ENCODE measurements at regions not wholly inside any gene's neighbourhood (a gene's known extent, or its start where the extent isn't known, plus 50 kb on each side); places are given as distances from the start of the nearest gene placed in this dataset.

- H3K36me3 Mint-ChIP-seq (ENCODE audit: low read depth, unreplicated experiment) = no peaks in the 10 kb centered on the region
- no peak for DNase-seq (ENCODE audit: low spot score)
- peaks cover 5% of the 10 kb centered on the region for H3K27me3 Mint-ChIP-seq (ENCODE audit: unreplicated experiment)
- no peaks in the 10 kb centered on the region for H3K9me3 Mint-ChIP-seq (ENCODE audit: unreplicated experiment)
- no peak overlapping the region for H3K27ac Mint-ChIP-seq (ENCODE audit: unreplicated experiment)
- no peak overlapping the region for H3K4me3 Mint-ChIP-seq (ENCODE audit: unreplicated experiment)
- peaks cover 10% of the 10 kb centered on the region for H3K4me1 Mint-ChIP-seq (ENCODE audit: unreplicated experiment)
- TF ChIP-seq, protein P1, sequence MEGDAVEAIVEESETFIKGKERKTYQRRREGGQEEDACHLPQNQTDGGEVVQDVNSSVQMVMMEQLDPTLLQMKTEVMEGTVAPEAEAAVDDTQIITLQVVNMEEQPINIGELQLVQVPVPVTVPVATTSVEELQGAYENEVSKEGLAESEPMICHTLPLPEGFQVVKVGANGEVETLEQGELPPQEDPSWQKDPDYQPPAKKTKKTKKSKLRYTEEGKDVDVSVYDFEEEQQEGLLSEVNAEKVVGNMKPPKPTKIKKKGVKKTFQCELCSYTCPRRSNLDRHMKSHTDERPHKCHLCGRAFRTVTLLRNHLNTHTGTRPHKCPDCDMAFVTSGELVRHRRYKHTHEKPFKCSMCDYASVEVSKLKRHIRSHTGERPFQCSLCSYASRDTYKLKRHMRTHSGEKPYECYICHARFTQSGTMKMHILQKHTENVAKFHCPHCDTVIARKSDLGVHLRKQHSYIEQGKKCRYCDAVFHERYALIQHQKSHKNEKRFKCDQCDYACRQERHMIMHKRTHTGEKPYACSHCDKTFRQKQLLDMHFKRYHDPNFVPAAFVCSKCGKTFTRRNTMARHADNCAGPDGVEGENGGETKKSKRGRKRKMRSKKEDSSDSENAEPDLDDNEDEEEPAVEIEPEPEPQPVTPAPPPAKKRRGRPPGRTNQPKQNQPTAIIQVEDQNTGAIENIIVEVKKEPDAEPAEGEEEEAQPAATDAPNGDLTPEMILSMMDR (IDR thresholded peaks at IDR 0.05; ENCODE audit: unreplicated experiment) = no peak
Observed at GRCh38 chr20:22499515-22500166, 84.7 kb downstream of the FOXA2 start.

- no peaks in the 10 kb centered on the region for H3K9me3 Mint-ChIP-seq (ENCODE audit: unreplicated experiment)
- no peaks in the 10 kb centered on the region for H3K4me1 Mint-ChIP-seq (ENCODE audit: unreplicated experiment)
- no peak overlapping the region for H3K4me3 Mint-ChIP-seq (ENCODE audit: unreplicated experiment)
- TF ChIP-seq, protein P1 (IDR thresholded peaks at IDR 0.05; ENCODE audit: unreplicated experiment) = no peak
- no peak overlapping the region for H3K27ac Mint-ChIP-seq (ENCODE audit: unreplicated experiment)
- DNase-seq (ENCODE audit: low spot score) = no peak
- peaks cover 1% of the 10 kb centered on the region for H3K27me3 Mint-ChIP-seq (ENCODE audit: unreplicated experiment)
- no peaks in the 10 kb centered on the region for H3K36me3 Mint-ChIP-seq (ENCODE audit: low read depth, unreplicated experiment)
Observed at GRCh38 chr20:22496817-22497216, 87.6 kb downstream of the FOXA2 start.

- no peak for DNase-seq (ENCODE audit: low spot score)
- H3K27me3 Mint-ChIP-seq (ENCODE audit: unreplicated experiment) = peaks cover 1% of the 10 kb centered on the region
- no peak overlapping the region for H3K4me3 Mint-ChIP-seq (ENCODE audit: unreplicated experiment)
- H3K4me1 Mint-ChIP-seq (ENCODE audit: unreplicated experiment) = no peaks in the 10 kb centered on the region
- TF ChIP-seq, protein P1 (IDR thresholded peaks at IDR 0.05; ENCODE audit: unreplicated experiment) = no peak
- no peak overlapping the region for H3K27ac Mint-ChIP-seq (ENCODE audit: unreplicated experiment)
- H3K36me3 Mint-ChIP-seq (ENCODE audit: low read depth, unreplicated experiment) = no peaks in the 10 kb centered on the region
- H3K9me3 Mint-ChIP-seq (ENCODE audit: unreplicated experiment) = no peaks in the 10 kb centered on the region
Observed at GRCh38 chr20:22495789-22496188, 88.6 kb downstream of the FOXA2 start.

GRCh38 chr20:22495172-22495571, 89.2 kb downstream of the FOXA2 start:
- H3K27me3 Mint-ChIP-seq (ENCODE audit: unreplicated experiment) = peaks cover 1% of the 10 kb centered on the region
- no peak for DNase-seq (ENCODE audit: low spot score)
- no peak overlapping the region for H3K4me3 Mint-ChIP-seq (ENCODE audit: unreplicated experiment)
- no peaks in the 10 kb centered on the region for H3K9me3 Mint-ChIP-seq (ENCODE audit: unreplicated experiment)
- H3K4me1 Mint-ChIP-seq (ENCODE audit: unreplicated experiment) = no peaks in the 10 kb centered on the region
- no peak overlapping the region for H3K27ac Mint-ChIP-seq (ENCODE audit: unreplicated experiment)
- TF ChIP-seq, protein P1 (IDR thresholded peaks at IDR 0.05; ENCODE audit: unreplicated experiment) = no peak
- no peaks in the 10 kb centered on the region for H3K36me3 Mint-ChIP-seq (ENCODE audit: low read depth, unreplicated experiment)

GRCh38 chr20:22492497-22492896, 91.9 kb downstream of the FOXA2 start:
- peaks cover 1% of the 10 kb centered on the region for H3K27me3 Mint-ChIP-seq (ENCODE audit: unreplicated experiment)
- TF ChIP-seq, protein P1 (IDR thresholded peaks at IDR 0.05; ENCODE audit: unreplicated experiment) = no peak
- H3K4me1 Mint-ChIP-seq (ENCODE audit: unreplicated experiment) = no peaks in the 10 kb centered on the region
- H3K9me3 Mint-ChIP-seq (ENCODE audit: unreplicated experiment) = no peaks in the 10 kb centered on the region
- H3K27ac Mint-ChIP-seq (ENCODE audit: unreplicated experiment) = no peak overlapping the region
- H3K36me3 Mint-ChIP-seq (ENCODE audit: low read depth, unreplicated experiment) = no peaks in the 10 kb centered on the region
- no peak overlapping the region for H3K4me3 Mint-ChIP-seq (ENCODE audit: unreplicated experiment)
- no peak for DNase-seq (ENCODE audit: low spot score)
